IMR-90 (cell line): ENCODE measurements at regions not wholly inside any gene's neighbourhood (a gene's known extent, or its start where the extent isn't known, plus 50 kb on each side); places are given as distances from the start of the nearest gene placed in this dataset.

Experiments used
- ATAC-seq: fragments of 200-7000 bp; cut with Tn5 transposase; 2 replicates; pipeline ENCODE4 v1.9.1; 2020; ENCODE audit warnings: low read depth, mild to moderate bottlenecking, moderate library complexity
- BruUV-seq: library from RNA; stranded (reverse); fragments of 400-500 nt; replicated peaks from 2 replicates; lab custom pipeline; 2021; lab: Mats Ljungman, UMichigan
- CTCF ChIA-PET: fragments of 300-600 bp; formaldehyde crosslinking; extraction: SDS; loops from one replicate; lab custom pipeline; 2021; ENCODE audit warnings: antibody characterized with exemption; lab: Yijun Ruan, JAX
- POLR2A ChIA-PET: fragments of 300-600 bp; sonication (Branson Sonifier 250); formaldehyde crosslinking; loops from one replicate; lab custom pipeline; 2022; ENCODE audit warnings: antibody characterized with exemption; ENCODE audit not compliant: unreplicated experiment; lab: Charles Lee
- DNase-seq: peaks from one replicate; pipeline ENCODE4 v3.0.0; 2013
- H2AFZ ChIP-seq: replicated peaks from 2 replicates; pipeline ENCODE3; 2013; ENCODE audit warnings: low read length, mild to moderate bottlenecking; ENCODE audit not compliant: poor library complexity
- H2AK5ac ChIP-seq: 2 replicates; pipeline ENCODE4 v1.6.1; 2013; ENCODE audit warnings: low read depth, low read length, inconsistent platforms
- H2AK9ac ChIP-seq: replicated peaks from 2 replicates; pipeline ENCODE3; 2013; ENCODE audit warnings: mild to moderate bottlenecking, low read depth, low read length, moderate library complexity; ENCODE audit not compliant: poor library complexity
- H2BK120ac ChIP-seq: 2 replicates; pipeline ENCODE4 v1.6.1; 2013; ENCODE audit warnings: low read depth, low read length, inconsistent platforms
- H2BK15ac ChIP-seq: 3 replicates; pipeline ENCODE4 v1.6.1; 2013; ENCODE audit warnings: low read depth, low read length, inconsistent platforms
- H2BK20ac ChIP-seq: 2 replicates; pipeline ENCODE4 v1.6.1; 2013; ENCODE audit warnings: low read depth, mild to moderate bottlenecking, inconsistent platforms, low read length, moderate library complexity
- H2BK5ac ChIP-seq: 2 replicates; pipeline ENCODE4 v1.6.1; 2013; ENCODE audit warnings: mild to moderate bottlenecking, low read depth, low read length, inconsistent platforms; ENCODE audit not compliant: poor library complexity, severe bottlenecking
- H3K14ac ChIP-seq: replicated peaks from 2 replicates; pipeline ENCODE4 v1.6.1; 2013; ENCODE audit warnings: low read depth, low read length, inconsistent platforms
- H3K18ac ChIP-seq: 2 replicates; pipeline ENCODE4 v1.6.1; 2013; ENCODE audit warnings: low read depth, low read length, control low read depth
- H3K23ac ChIP-seq: 2 replicates; pipeline ENCODE4 v1.6.1; 2013; ENCODE audit warnings: low read depth, low read length, inconsistent platforms
- H3K27ac ChIP-seq: 2 replicates; pipeline ENCODE4 v1.5.1; 2013; ENCODE audit warnings: mild to moderate bottlenecking, control low read depth, low read length; ENCODE audit not compliant: insufficient read depth
- H3K27me3 ChIP-seq: 2 replicates; pipeline ENCODE4 v1.6.1; 2013; ENCODE audit warnings: low read length; ENCODE audit not compliant: control insufficient read depth, insufficient read depth
- H3K36me3 ChIP-seq: 2 replicates; pipeline ENCODE4 v1.6.1; 2013; ENCODE audit warnings: low read length, mixed read lengths; ENCODE audit not compliant: control insufficient read depth, insufficient read depth
- H3K4ac ChIP-seq: 2 replicates; pipeline ENCODE4 v1.6.1; 2013; ENCODE audit warnings: low read depth, low read length, inconsistent platforms
- H3K4me1 ChIP-seq: 2 replicates; pipeline ENCODE4 v1.6.1; 2013; ENCODE audit warnings: low read length, mixed read lengths; ENCODE audit not compliant: control insufficient read depth, insufficient read depth
- H3K4me2 ChIP-seq: 2 replicates; pipeline ENCODE4 v1.6.1; 2013; ENCODE audit warnings: low read depth, mild to moderate bottlenecking, control low read depth, low read length, moderate library complexity
- H3K4me3 ChIP-seq: 2 replicates; pipeline ENCODE4 v1.5.1; 2013; ENCODE audit warnings: low read depth, mild to moderate bottlenecking, control low read depth, low read length, moderate library complexity; ENCODE audit not compliant: insufficient read depth
- H3K56ac ChIP-seq: 2 replicates; pipeline ENCODE4 v1.6.1; 2013; ENCODE audit warnings: low read length, inconsistent platforms; ENCODE audit not compliant: insufficient read depth; ENCODE audit errors: extremely low read depth
- H3K79me1 ChIP-seq, 2 experiments: 2 replicates each; pipeline ENCODE4 v1.6.1; 2013; ENCODE audit warnings: low read length in 2 of 2, inconsistent platforms in 1 of 2, low read depth in 1 of 2
- H3K9ac ChIP-seq: 2 replicates; pipeline ENCODE4 v1.6.1; 2013; ENCODE audit warnings: low read depth, low read length, control low read depth
- H3K9me1 ChIP-seq: 2 replicates; pipeline ENCODE4 v1.6.1; 2013; ENCODE audit warnings: low read length, inconsistent platforms; ENCODE audit not compliant: insufficient read depth
- H3K9me3 ChIP-seq: 2 replicates; pipeline ENCODE4 v1.6.1; 2013; ENCODE audit warnings: low read length; ENCODE audit not compliant: control insufficient read depth, insufficient read depth
- H4K20me1 ChIP-seq: 2 replicates; pipeline ENCODE4 v1.6.1; 2013; ENCODE audit warnings: low read length, inconsistent platforms; ENCODE audit not compliant: insufficient read depth
- H4K5ac ChIP-seq: 2 replicates; pipeline ENCODE4 v1.6.1; 2013; ENCODE audit warnings: mild to moderate bottlenecking, low read depth, low read length, control low read depth
- H4K8ac ChIP-seq, 2 experiments: 2 replicates each; pipeline ENCODE4 v1.6.1; 2013; ENCODE audit warnings: low read depth in 2 of 2, low read length in 2 of 2, control low read depth in 1 of 2, inconsistent platforms in 1 of 2
- H4K91ac ChIP-seq: 2 replicates; pipeline ENCODE4 v1.6.1; 2013; ENCODE audit warnings: low read depth, low read length, inconsistent platforms; ENCODE audit not compliant: insufficient read depth
- BHLHE40 ChIP-seq: fragments of 150-350 bp; IDR thresholded peaks from 2 replicates; pipeline ENCODE4 v1.6.1; 2016; ENCODE audit warnings: mild to moderate bottlenecking, low read depth, low read length
- CHD1 ChIP-seq: IDR thresholded peaks from 2 replicates; pipeline ENCODE4 v1.6.1; 2012; ENCODE audit warnings: low read depth, low read length, improper control_type of control experiment
- FOS ChIP-seq: fragments of 150-350 bp; IDR thresholded peaks from 2 replicates; pipeline ENCODE4 v1.6.1; 2016; ENCODE audit warnings: low read depth, low read length
- MAFK ChIP-seq: IDR thresholded peaks from 2 replicates; pipeline ENCODE4 v1.6.1; 2012; ENCODE audit warnings: low read depth, low read length, improper control_type of control experiment
- MXI1 ChIP-seq: IDR thresholded peaks from 2 replicates; pipeline ENCODE4 v1.6.1; 2012; ENCODE audit warnings: low read depth, mild to moderate bottlenecking, low read length, moderate library complexity, borderline replicate concordance
- POLR2A ChIP-seq: IDR thresholded peaks from 2 replicates; pipeline ENCODE4 v1.6.1; 2012; ENCODE audit warnings: mild to moderate bottlenecking, low read depth, low read length
- RAD21 ChIP-seq: IDR thresholded peaks from 2 replicates; pipeline ENCODE4 v1.6.1; 2012; ENCODE audit warnings: low read length, improper control_type of control experiment
- RFX5 ChIP-seq: IDR thresholded peaks from 2 replicates; pipeline ENCODE4 v1.8.0; 2012; ENCODE audit warnings: low read depth, mild to moderate bottlenecking, low read length, moderate library complexity
- SMC3 ChIP-seq: fragments of 150-350 bp; IDR thresholded peaks from 2 replicates; pipeline ENCODE4 v1.6.1; 2016; ENCODE audit warnings: low read depth, mild to moderate bottlenecking, antibody characterized with exemption, low read length, moderate library complexity
- WGBS, 2 experiments: methylation state at CpG; one replicate each; pipeline versions ENCODE4 v1.1.5 to v1.1.7; 2013; ENCODE audit warnings: missing lambda C conversion rate in 2 of 2; ENCODE audit not compliant: insufficient read length in 1 of 2; ENCODE audit errors: extremely low coverage in 2 of 2; 5-methylcytosine and 5-hydroxymethylcytosine counted together
- dilution Hi-C: fragments of 300-500 bp; cut with HindIII; formaldehyde crosslinking; loops from one replicate; pipeline ENCODE4 v1.14.3; 2018; ENCODE audit warnings: low sequenced_read_pairs; ENCODE audit not compliant: unreplicated experiment
- in situ Hi-C: fragments of 300-500 bp; cut with MboI; formaldehyde crosslinking; loops from 3 replicates; pipeline ENCODE4 v1.14.3; 2019; ENCODE audit warnings: low sequenced_read_pairs, inconsistent platforms, mixed read lengths
- intact Hi-C: fragments of 100-400 bp; cut with micrococcal nuclease; formaldehyde crosslinking; loops from 2 replicates; pipeline ENCODE4 v1.10.0; 2022
- TF ChIP-seq, protein P1 (sequence below): conservative IDR thresholded peaks from 2 replicates; pipeline ENCODE4 v1.5.1; 2012; ENCODE audit warnings: mild to moderate bottlenecking, low read depth, low read length, improper control_type of control experiment
- TF ChIP-seq, protein P2 (sequence below): fragments of 150-350 bp; IDR thresholded peaks from 2 replicates; pipeline ENCODE4 v1.6.1; 2016; ENCODE audit warnings: low read depth, mild to moderate bottlenecking, low read length, moderate library complexity, borderline replicate concordance
- TF ChIP-seq, protein P3 (sequence below): fragments of 150-350 bp; IDR thresholded peaks from 2 replicates; pipeline ENCODE4 v1.6.1; 2017; ENCODE audit warnings: mild to moderate bottlenecking, antibody characterized with exemption, low read length, low read depth

DNA sequence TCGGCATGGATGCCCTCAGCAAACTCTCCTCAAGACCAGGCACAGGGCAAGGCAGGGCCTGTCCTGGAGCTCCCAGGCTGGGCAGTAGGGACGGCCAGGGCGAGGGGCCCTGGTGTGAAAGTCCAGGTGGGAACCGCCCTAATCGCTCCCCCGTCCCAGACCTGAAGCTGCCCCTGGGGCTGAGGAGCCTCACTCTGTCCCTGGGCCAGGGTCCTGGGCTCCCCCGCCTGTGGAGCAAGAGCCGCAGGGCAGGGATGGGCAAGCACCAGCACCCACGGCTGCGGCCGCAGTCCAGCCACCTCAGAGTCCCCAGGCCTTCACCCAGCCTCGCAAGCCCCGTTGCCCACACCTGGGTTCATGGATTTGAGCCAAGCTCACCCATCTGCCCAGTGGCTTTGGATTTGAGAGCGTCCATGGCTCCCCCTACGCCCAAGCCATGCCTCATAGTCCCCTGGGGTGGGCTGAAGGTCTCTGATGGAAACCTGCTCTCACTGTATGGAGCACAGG is 102.4 kb upstream of the C14orf180 start:
- CTCF ChIA-PET = no interaction called here
- no peak overlapping the region for H2AK9ac ChIP-seq
- H2BK5ac ChIP-seq = no peak overlapping the region
- H2BK20ac ChIP-seq = no peak overlapping the region
- dilution Hi-C loops = no loop called here
- no TSS peak for BruUV-seq
- H3K4ac ChIP-seq = no peak overlapping the region
- no peak overlapping the region for H3K4me3 ChIP-seq
- H2AK5ac ChIP-seq = no peak overlapping the region
- H3K56ac ChIP-seq = no peak overlapping the region
- H3K23ac ChIP-seq = no peak overlapping the region
- H3K27me3 ChIP-seq = no peaks in the 10 kb centered on the region
- H4K5ac ChIP-seq = no peak overlapping the region
- intact Hi-C loops = no loop called here
- ATAC-seq (no peak), DNase-seq (no peak)
- POLR2A ChIA-PET = no interaction called here
- H3K4me2 ChIP-seq = no peak overlapping the region
- no peaks in the 10 kb centered on the region for H3K36me3 ChIP-seq
- no peak overlapping the region for H2BK120ac ChIP-seq
- H4K20me1 ChIP-seq = no peaks in the 10 kb centered on the region
- WGBS, 2 experiments = 78% methylated on average over 5 of the region's 15 CpGs; no CpG with 5 or more reads in 1 of the 2 experiments
- H3K79me1 ChIP-seq = no peaks in the 10 kb centered on the region
- TF ChIP-seq, protein P1, sequence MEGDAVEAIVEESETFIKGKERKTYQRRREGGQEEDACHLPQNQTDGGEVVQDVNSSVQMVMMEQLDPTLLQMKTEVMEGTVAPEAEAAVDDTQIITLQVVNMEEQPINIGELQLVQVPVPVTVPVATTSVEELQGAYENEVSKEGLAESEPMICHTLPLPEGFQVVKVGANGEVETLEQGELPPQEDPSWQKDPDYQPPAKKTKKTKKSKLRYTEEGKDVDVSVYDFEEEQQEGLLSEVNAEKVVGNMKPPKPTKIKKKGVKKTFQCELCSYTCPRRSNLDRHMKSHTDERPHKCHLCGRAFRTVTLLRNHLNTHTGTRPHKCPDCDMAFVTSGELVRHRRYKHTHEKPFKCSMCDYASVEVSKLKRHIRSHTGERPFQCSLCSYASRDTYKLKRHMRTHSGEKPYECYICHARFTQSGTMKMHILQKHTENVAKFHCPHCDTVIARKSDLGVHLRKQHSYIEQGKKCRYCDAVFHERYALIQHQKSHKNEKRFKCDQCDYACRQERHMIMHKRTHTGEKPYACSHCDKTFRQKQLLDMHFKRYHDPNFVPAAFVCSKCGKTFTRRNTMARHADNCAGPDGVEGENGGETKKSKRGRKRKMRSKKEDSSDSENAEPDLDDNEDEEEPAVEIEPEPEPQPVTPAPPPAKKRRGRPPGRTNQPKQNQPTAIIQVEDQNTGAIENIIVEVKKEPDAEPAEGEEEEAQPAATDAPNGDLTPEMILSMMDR = no peak
- TF ChIP-seq CHD1 (no peak), BHLHE40 (no peak), MAFK (no peak), RFX5 (no peak), POLR2A (no peak), SMC3 (no peak), MXI1 (no peak), FOS (no peak), RAD21 (no peak)
- TF ChIP-seq, protein P2, sequence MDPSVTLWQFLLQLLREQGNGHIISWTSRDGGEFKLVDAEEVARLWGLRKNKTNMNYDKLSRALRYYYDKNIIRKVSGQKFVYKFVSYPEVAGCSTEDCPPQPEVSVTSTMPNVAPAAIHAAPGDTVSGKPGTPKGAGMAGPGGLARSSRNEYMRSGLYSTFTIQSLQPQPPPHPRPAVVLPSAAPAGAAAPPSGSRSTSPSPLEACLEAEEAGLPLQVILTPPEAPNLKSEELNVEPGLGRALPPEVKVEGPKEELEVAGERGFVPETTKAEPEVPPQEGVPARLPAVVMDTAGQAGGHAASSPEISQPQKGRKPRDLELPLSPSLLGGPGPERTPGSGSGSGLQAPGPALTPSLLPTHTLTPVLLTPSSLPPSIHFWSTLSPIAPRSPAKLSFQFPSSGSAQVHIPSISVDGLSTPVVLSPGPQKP = no peak
- TF ChIP-seq, protein P3, sequence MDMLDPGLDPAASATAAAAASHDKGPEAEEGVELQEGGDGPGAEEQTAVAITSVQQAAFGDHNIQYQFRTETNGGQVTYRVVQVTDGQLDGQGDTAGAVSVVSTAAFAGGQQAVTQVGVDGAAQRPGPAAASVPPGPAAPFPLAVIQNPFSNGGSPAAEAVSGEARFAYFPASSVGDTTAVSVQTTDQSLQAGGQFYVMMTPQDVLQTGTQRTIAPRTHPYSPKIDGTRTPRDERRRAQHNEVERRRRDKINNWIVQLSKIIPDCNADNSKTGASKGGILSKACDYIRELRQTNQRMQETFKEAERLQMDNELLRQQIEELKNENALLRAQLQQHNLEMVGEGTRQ = no peak
- H3K27ac ChIP-seq = no peak overlapping the region
- in situ Hi-C loops = no loop called here
- H3K9me3 ChIP-seq = peaks cover 26% of the 10 kb centered on the region
- no peak overlapping the region for H3K14ac ChIP-seq
- no peaks in the 10 kb centered on the region for H3K4me1 ChIP-seq
- no peak overlapping the region for H4K8ac ChIP-seq
- H3K18ac ChIP-seq = no peak overlapping the region
- H3K9me1 ChIP-seq = no peaks in the 10 kb centered on the region
- H2AFZ ChIP-seq = no peak overlapping the region
- no peak overlapping the region for H2BK15ac ChIP-seq
- H4K91ac ChIP-seq = no peak overlapping the region
- no peak overlapping the region for H3K9ac ChIP-seq
